IMR-90 (cell line): ENCODE measurements at regions not wholly inside any gene's neighbourhood (a gene's known extent, or its start where the extent isn't known, plus 50 kb on each side); places are given as distances from the start of the nearest gene placed in this dataset.

Source experiments
- ATAC-seq: fragments of 200-7000 bp; cut with Tn5 transposase; 2 replicates; pipeline ENCODE4 v1.9.1; 2020; ENCODE audit warnings: low read depth, mild to moderate bottlenecking, moderate library complexity
- BruUV-seq: library from RNA; stranded (reverse); fragments of 400-500 nt; replicated peaks from 2 replicates; lab custom pipeline; 2021; lab: Mats Ljungman, UMichigan
- CTCF ChIA-PET: fragments of 300-600 bp; formaldehyde crosslinking; extraction: SDS; loops from one replicate; lab custom pipeline; 2021; ENCODE audit warnings: antibody characterized with exemption; lab: Yijun Ruan, JAX
- POLR2A ChIA-PET: fragments of 300-600 bp; sonication (Branson Sonifier 250); formaldehyde crosslinking; loops from one replicate; lab custom pipeline; 2022; ENCODE audit warnings: antibody characterized with exemption; ENCODE audit not compliant: unreplicated experiment; lab: Charles Lee
- DNase-seq: peaks from one replicate; pipeline ENCODE4 v3.0.0; 2013
- H2AFZ ChIP-seq: replicated peaks from 2 replicates; pipeline ENCODE3; 2013; ENCODE audit warnings: low read length, mild to moderate bottlenecking; ENCODE audit not compliant: poor library complexity
- H2AK5ac ChIP-seq: 2 replicates; pipeline ENCODE4 v1.6.1; 2013; ENCODE audit warnings: low read depth, low read length, inconsistent platforms
- H2AK9ac ChIP-seq: replicated peaks from 2 replicates; pipeline ENCODE3; 2013; ENCODE audit warnings: mild to moderate bottlenecking, low read depth, low read length, moderate library complexity; ENCODE audit not compliant: poor library complexity
- H2BK120ac ChIP-seq: 2 replicates; pipeline ENCODE4 v1.6.1; 2013; ENCODE audit warnings: low read depth, low read length, inconsistent platforms
- H2BK15ac ChIP-seq: 3 replicates; pipeline ENCODE4 v1.6.1; 2013; ENCODE audit warnings: low read depth, low read length, inconsistent platforms
- H2BK20ac ChIP-seq: 2 replicates; pipeline ENCODE4 v1.6.1; 2013; ENCODE audit warnings: low read depth, mild to moderate bottlenecking, inconsistent platforms, low read length, moderate library complexity
- H2BK5ac ChIP-seq: 2 replicates; pipeline ENCODE4 v1.6.1; 2013; ENCODE audit warnings: mild to moderate bottlenecking, low read depth, low read length, inconsistent platforms; ENCODE audit not compliant: poor library complexity, severe bottlenecking
- H3K14ac ChIP-seq: replicated peaks from 2 replicates; pipeline ENCODE4 v1.6.1; 2013; ENCODE audit warnings: low read depth, low read length, inconsistent platforms
- H3K18ac ChIP-seq: 2 replicates; pipeline ENCODE4 v1.6.1; 2013; ENCODE audit warnings: low read depth, low read length, control low read depth
- H3K23ac ChIP-seq: 2 replicates; pipeline ENCODE4 v1.6.1; 2013; ENCODE audit warnings: low read depth, low read length, inconsistent platforms
- H3K27ac ChIP-seq: 2 replicates; pipeline ENCODE4 v1.5.1; 2013; ENCODE audit warnings: mild to moderate bottlenecking, control low read depth, low read length; ENCODE audit not compliant: insufficient read depth
- H3K27me3 ChIP-seq: 2 replicates; pipeline ENCODE4 v1.6.1; 2013; ENCODE audit warnings: low read length; ENCODE audit not compliant: control insufficient read depth, insufficient read depth
- H3K36me3 ChIP-seq: 2 replicates; pipeline ENCODE4 v1.6.1; 2013; ENCODE audit warnings: low read length, mixed read lengths; ENCODE audit not compliant: control insufficient read depth, insufficient read depth
- H3K4ac ChIP-seq: 2 replicates; pipeline ENCODE4 v1.6.1; 2013; ENCODE audit warnings: low read depth, low read length, inconsistent platforms
- H3K4me1 ChIP-seq: 2 replicates; pipeline ENCODE4 v1.6.1; 2013; ENCODE audit warnings: low read length, mixed read lengths; ENCODE audit not compliant: control insufficient read depth, insufficient read depth
- H3K4me2 ChIP-seq: 2 replicates; pipeline ENCODE4 v1.6.1; 2013; ENCODE audit warnings: low read depth, mild to moderate bottlenecking, control low read depth, low read length, moderate library complexity
- H3K4me3 ChIP-seq: 2 replicates; pipeline ENCODE4 v1.5.1; 2013; ENCODE audit warnings: low read depth, mild to moderate bottlenecking, control low read depth, low read length, moderate library complexity; ENCODE audit not compliant: insufficient read depth
- H3K56ac ChIP-seq: 2 replicates; pipeline ENCODE4 v1.6.1; 2013; ENCODE audit warnings: low read length, inconsistent platforms; ENCODE audit not compliant: insufficient read depth; ENCODE audit errors: extremely low read depth
- H3K79me1 ChIP-seq, 2 experiments: 2 replicates each; pipeline ENCODE4 v1.6.1; 2013; ENCODE audit warnings: low read length in 2 of 2, inconsistent platforms in 1 of 2, low read depth in 1 of 2
- H3K9ac ChIP-seq: 2 replicates; pipeline ENCODE4 v1.6.1; 2013; ENCODE audit warnings: low read depth, low read length, control low read depth
- H3K9me1 ChIP-seq: 2 replicates; pipeline ENCODE4 v1.6.1; 2013; ENCODE audit warnings: low read length, inconsistent platforms; ENCODE audit not compliant: insufficient read depth
- H3K9me3 ChIP-seq: 2 replicates; pipeline ENCODE4 v1.6.1; 2013; ENCODE audit warnings: low read length; ENCODE audit not compliant: control insufficient read depth, insufficient read depth
- H4K20me1 ChIP-seq: 2 replicates; pipeline ENCODE4 v1.6.1; 2013; ENCODE audit warnings: low read length, inconsistent platforms; ENCODE audit not compliant: insufficient read depth
- H4K5ac ChIP-seq: 2 replicates; pipeline ENCODE4 v1.6.1; 2013; ENCODE audit warnings: mild to moderate bottlenecking, low read depth, low read length, control low read depth
- H4K8ac ChIP-seq, 2 experiments: 2 replicates each; pipeline ENCODE4 v1.6.1; 2013; ENCODE audit warnings: low read depth in 2 of 2, low read length in 2 of 2, control low read depth in 1 of 2, inconsistent platforms in 1 of 2
- H4K91ac ChIP-seq: 2 replicates; pipeline ENCODE4 v1.6.1; 2013; ENCODE audit warnings: low read depth, low read length, inconsistent platforms; ENCODE audit not compliant: insufficient read depth
- CEBPB ChIP-seq: IDR thresholded peaks from 2 replicates; pipeline ENCODE4 v1.6.1; 2012; ENCODE audit warnings: low read depth, low read length, improper control_type of control experiment
- CHD1 ChIP-seq: IDR thresholded peaks from 2 replicates; pipeline ENCODE4 v1.6.1; 2012; ENCODE audit warnings: low read depth, low read length, improper control_type of control experiment
- FOS ChIP-seq: fragments of 150-350 bp; IDR thresholded peaks from 2 replicates; pipeline ENCODE4 v1.6.1; 2016; ENCODE audit warnings: low read depth, low read length
- MAFK ChIP-seq: IDR thresholded peaks from 2 replicates; pipeline ENCODE4 v1.6.1; 2012; ENCODE audit warnings: low read depth, low read length, improper control_type of control experiment
- MAZ ChIP-seq: IDR thresholded peaks from 2 replicates; pipeline ENCODE4 v1.6.1; 2012; ENCODE audit warnings: low read depth, mild to moderate bottlenecking, low read length, improper control_type of control experiment, moderate library complexity, borderline replicate concordance
- MXI1 ChIP-seq: IDR thresholded peaks from 2 replicates; pipeline ENCODE4 v1.6.1; 2012; ENCODE audit warnings: low read depth, mild to moderate bottlenecking, low read length, moderate library complexity, borderline replicate concordance
- NFE2L2 ChIP-seq: fragments of 150-350 bp; IDR thresholded peaks from 2 replicates; pipeline ENCODE4 v1.6.1; 2016; ENCODE audit warnings: low read depth, mild to moderate bottlenecking, low read length
- POLR2A ChIP-seq: IDR thresholded peaks from 2 replicates; pipeline ENCODE4 v1.6.1; 2012; ENCODE audit warnings: mild to moderate bottlenecking, low read depth, low read length
- RAD21 ChIP-seq: IDR thresholded peaks from 2 replicates; pipeline ENCODE4 v1.6.1; 2012; ENCODE audit warnings: low read length, improper control_type of control experiment
- RCOR1 ChIP-seq: IDR thresholded peaks from 2 replicates; pipeline ENCODE4 v1.6.1; 2012; ENCODE audit warnings: mild to moderate bottlenecking, low read length, improper control_type of control experiment; ENCODE audit not compliant: insufficient replicate concordance
- RFX5 ChIP-seq: IDR thresholded peaks from 2 replicates; pipeline ENCODE4 v1.8.0; 2012; ENCODE audit warnings: low read depth, mild to moderate bottlenecking, low read length, moderate library complexity
- SMC3 ChIP-seq: fragments of 150-350 bp; IDR thresholded peaks from 2 replicates; pipeline ENCODE4 v1.6.1; 2016; ENCODE audit warnings: low read depth, mild to moderate bottlenecking, antibody characterized with exemption, low read length, moderate library complexity
- WGBS, 2 experiments: methylation state at CpG; one replicate each; pipeline versions ENCODE4 v1.1.5 to v1.1.7; 2013; ENCODE audit warnings: missing lambda C conversion rate in 2 of 2; ENCODE audit not compliant: insufficient read length in 1 of 2; ENCODE audit errors: extremely low coverage in 2 of 2; 5-methylcytosine and 5-hydroxymethylcytosine counted together
- dilution Hi-C: fragments of 300-500 bp; cut with HindIII; formaldehyde crosslinking; loops from one replicate; pipeline ENCODE4 v1.14.3; 2018; ENCODE audit warnings: low sequenced_read_pairs; ENCODE audit not compliant: unreplicated experiment
- in situ Hi-C: fragments of 300-500 bp; cut with MboI; formaldehyde crosslinking; loops from 3 replicates; pipeline ENCODE4 v1.14.3; 2019; ENCODE audit warnings: low sequenced_read_pairs, inconsistent platforms, mixed read lengths
- intact Hi-C: fragments of 100-400 bp; cut with micrococcal nuclease; formaldehyde crosslinking; loops from 2 replicates; pipeline ENCODE4 v1.10.0; 2022
- TF ChIP-seq, protein P1 (sequence below): fragments of 150-350 bp; IDR thresholded peaks from 2 replicates; pipeline ENCODE4 v1.6.1; 2017; ENCODE audit warnings: mild to moderate bottlenecking, antibody characterized with exemption, low read length, low read depth
- TF ChIP-seq, protein P2 (sequence below): conservative IDR thresholded peaks from 2 replicates; pipeline ENCODE4 v1.5.1; 2012; ENCODE audit warnings: mild to moderate bottlenecking, low read depth, low read length, improper control_type of control experiment
- TF ChIP-seq, protein P3 (sequence below): fragments of 150-350 bp; IDR thresholded peaks from 2 replicates; pipeline ENCODE4 v1.6.1; 2016; ENCODE audit warnings: low read depth, mild to moderate bottlenecking, low read length, moderate library complexity, borderline replicate concordance

DNA sequence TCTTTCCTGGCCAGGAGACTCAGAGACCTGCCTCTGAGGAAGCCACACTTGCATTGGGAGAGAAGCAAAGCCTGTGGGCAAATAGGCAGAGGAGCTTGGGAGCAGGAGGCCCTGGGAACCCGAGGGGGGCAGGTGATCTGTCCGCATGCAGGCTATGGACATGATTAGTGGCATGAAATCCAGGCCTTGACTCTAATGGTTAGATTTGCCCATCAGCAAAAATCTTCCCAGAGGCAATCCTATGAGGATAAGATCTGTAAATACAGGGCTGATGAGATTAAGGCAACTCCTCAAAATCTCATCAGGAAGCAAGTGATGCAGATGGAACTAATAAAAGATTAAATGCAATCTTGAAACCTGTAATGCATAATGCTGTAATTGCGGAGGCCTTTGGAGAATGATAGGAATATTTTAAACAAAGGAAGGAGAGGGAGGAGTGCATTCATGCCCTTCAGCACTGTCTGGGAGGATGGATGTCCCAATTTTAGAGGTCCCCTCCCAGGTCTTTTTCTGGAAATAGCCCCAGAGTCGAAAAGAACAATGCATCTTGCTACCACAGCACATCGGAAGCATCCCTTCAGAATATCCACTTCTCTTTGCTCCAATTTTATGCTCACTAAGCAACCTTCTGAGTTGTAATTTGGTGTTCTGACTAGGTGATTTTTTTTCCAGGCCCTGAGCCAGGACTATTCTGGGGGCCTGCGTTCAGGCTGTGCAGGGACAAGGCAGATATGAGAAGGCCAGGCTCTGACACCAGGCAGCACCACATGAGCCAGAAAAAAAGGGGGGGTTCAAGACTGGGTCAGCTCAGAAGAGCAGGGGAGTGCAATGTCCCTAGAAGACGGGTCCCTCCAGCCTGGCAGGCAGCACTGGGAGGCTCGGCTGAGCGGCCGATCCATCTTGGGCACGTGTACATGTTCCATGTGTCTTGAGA lies 66.5 kb downstream of the MED10 start:
- in situ Hi-C loops: no loop called here
- H3K4ac ChIP-seq: no peak overlapping the region
- no peak overlapping the region for H2AK5ac ChIP-seq
- dilution Hi-C loops: no loop called here
- no peaks in the 10 kb centered on the region for H3K79me1 ChIP-seq
- ChIA-PET POLR2A (no interaction called here), CTCF (interaction anchor here (0.5 kb wide), 1 partner anchor 15 kb away, joined by 3 read pairs; no protein-coding TSS in a partner anchor)
- 20% methylated on average over 1 of the region's 11 CpGs; no CpG with 5 or more reads in 1 of the 2 experiments for WGBS, 2 experiments
- H3K18ac ChIP-seq: no peak overlapping the region
- H3K9ac ChIP-seq: no peak overlapping the region
- no peaks in the 10 kb centered on the region for H3K36me3 ChIP-seq
- no peaks in the 10 kb centered on the region for H3K9me1 ChIP-seq
- H3K4me2 ChIP-seq: no peak overlapping the region
- no peak overlapping the region for H2AK9ac ChIP-seq
- H3K14ac ChIP-seq: no peak overlapping the region
- no peak overlapping the region for H3K23ac ChIP-seq
- no peak overlapping the region for H2BK120ac ChIP-seq
- DNase-seq (no peak), ATAC-seq (no peak)
- BruUV-seq: no TSS peak
- no peak overlapping the region for H2BK5ac ChIP-seq
- H3K4me3 ChIP-seq: no peak overlapping the region
- H3K27me3 ChIP-seq: no peaks in the 10 kb centered on the region
- no peak overlapping the region for H2AFZ ChIP-seq
- H4K8ac ChIP-seq: no peak overlapping the region
- no peak overlapping the region for H2BK15ac ChIP-seq
- H4K20me1 ChIP-seq: no peaks in the 10 kb centered on the region
- H4K91ac ChIP-seq: no peak overlapping the region
- no peak overlapping the region for H3K56ac ChIP-seq
- peaks cover 4% of the 10 kb centered on the region; the same call in 1 of the 2 replicates for H3K9me3 ChIP-seq
- no peak overlapping the region for H2BK20ac ChIP-seq
- intact Hi-C loops: no loop called here
- H4K5ac ChIP-seq: no peak overlapping the region
- H3K27ac ChIP-seq: no peak overlapping the region
- no peaks in the 10 kb centered on the region for H3K4me1 ChIP-seq
- TF ChIP-seq, protein P1, sequence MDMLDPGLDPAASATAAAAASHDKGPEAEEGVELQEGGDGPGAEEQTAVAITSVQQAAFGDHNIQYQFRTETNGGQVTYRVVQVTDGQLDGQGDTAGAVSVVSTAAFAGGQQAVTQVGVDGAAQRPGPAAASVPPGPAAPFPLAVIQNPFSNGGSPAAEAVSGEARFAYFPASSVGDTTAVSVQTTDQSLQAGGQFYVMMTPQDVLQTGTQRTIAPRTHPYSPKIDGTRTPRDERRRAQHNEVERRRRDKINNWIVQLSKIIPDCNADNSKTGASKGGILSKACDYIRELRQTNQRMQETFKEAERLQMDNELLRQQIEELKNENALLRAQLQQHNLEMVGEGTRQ: no peak
- TF ChIP-seq NFE2L2 (no peak), RCOR1 (no peak), CHD1 (no peak), MAZ (no peak), POLR2A (no peak), CEBPB (no peak), RFX5 (no peak), MXI1 (no peak), MAFK (no peak), SMC3 (no peak), RAD21 (no peak), FOS (no peak)
- TF ChIP-seq, protein P2, sequence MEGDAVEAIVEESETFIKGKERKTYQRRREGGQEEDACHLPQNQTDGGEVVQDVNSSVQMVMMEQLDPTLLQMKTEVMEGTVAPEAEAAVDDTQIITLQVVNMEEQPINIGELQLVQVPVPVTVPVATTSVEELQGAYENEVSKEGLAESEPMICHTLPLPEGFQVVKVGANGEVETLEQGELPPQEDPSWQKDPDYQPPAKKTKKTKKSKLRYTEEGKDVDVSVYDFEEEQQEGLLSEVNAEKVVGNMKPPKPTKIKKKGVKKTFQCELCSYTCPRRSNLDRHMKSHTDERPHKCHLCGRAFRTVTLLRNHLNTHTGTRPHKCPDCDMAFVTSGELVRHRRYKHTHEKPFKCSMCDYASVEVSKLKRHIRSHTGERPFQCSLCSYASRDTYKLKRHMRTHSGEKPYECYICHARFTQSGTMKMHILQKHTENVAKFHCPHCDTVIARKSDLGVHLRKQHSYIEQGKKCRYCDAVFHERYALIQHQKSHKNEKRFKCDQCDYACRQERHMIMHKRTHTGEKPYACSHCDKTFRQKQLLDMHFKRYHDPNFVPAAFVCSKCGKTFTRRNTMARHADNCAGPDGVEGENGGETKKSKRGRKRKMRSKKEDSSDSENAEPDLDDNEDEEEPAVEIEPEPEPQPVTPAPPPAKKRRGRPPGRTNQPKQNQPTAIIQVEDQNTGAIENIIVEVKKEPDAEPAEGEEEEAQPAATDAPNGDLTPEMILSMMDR: no peak
- TF ChIP-seq, protein P3, sequence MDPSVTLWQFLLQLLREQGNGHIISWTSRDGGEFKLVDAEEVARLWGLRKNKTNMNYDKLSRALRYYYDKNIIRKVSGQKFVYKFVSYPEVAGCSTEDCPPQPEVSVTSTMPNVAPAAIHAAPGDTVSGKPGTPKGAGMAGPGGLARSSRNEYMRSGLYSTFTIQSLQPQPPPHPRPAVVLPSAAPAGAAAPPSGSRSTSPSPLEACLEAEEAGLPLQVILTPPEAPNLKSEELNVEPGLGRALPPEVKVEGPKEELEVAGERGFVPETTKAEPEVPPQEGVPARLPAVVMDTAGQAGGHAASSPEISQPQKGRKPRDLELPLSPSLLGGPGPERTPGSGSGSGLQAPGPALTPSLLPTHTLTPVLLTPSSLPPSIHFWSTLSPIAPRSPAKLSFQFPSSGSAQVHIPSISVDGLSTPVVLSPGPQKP: no peak
